ENCODE measurements at regions not wholly inside any gene's neighbourhood (a gene's known extent, or its start where the extent isn't known, plus 50 kb on each side); places are given as distances from the start of the nearest gene placed in this dataset.

- TF ChIP-seq ZFX (IDR thresholded peaks at IDR 0.05) (no peak), CTCF (conservative IDR thresholded peaks at IDR 0.05) (no peak)
- no peak overlapping the region for H3K27ac ChIP-seq
Observed at GRCh38 chr4:11216520-11216919, 212.2 kb downstream of the HS3ST1 start.

- TF ChIP-seq CTCF (conservative IDR thresholded peaks at IDR 0.05) (no peak), ZFX (IDR thresholded peaks at IDR 0.05) (no peak)
- no peak overlapping the region for H3K27ac ChIP-seq
Observed at GRCh38 chr4:11214281-11214680, 214.4 kb downstream of the HS3ST1 start.

- H3K27ac ChIP-seq = no peak overlapping the region
- no peak for TF ChIP-seq ZFX (IDR thresholded peaks at IDR 0.05)
- no peak for TF ChIP-seq CTCF (conservative IDR thresholded peaks at IDR 0.05)
Observed at GRCh38 chr4:11209826-11210225, 218.9 kb downstream of the HS3ST1 start.

GRCh38 chr4:11201256-11201655, 227.4 kb downstream of the HS3ST1 start:
- H3K27ac ChIP-seq = no peak overlapping the region
- no peak for TF ChIP-seq ZFX (IDR thresholded peaks at IDR 0.05)
- no peak for TF ChIP-seq CTCF (conservative IDR thresholded peaks at IDR 0.05)

- TF ChIP-seq CTCF (conservative IDR thresholded peaks at IDR 0.05) (no peak), ZFX (IDR thresholded peaks at IDR 0.05) (no peak)
Observed at GRCh38 chr4:11198516-11199305, 230.0 kb downstream of the HS3ST1 start.

GRCh38 chr4:11197631-11198341, 230.9 kb downstream of the HS3ST1 start:
- TF ChIP-seq CTCF (conservative IDR thresholded peaks at IDR 0.05) (no peak), ZFX (IDR thresholded peaks at IDR 0.05) (no peak)

More at GRCh38 chr4:11198516-11199305, 230.0 kb downstream of the HS3ST1 start:
- H3K27ac ChIP-seq = no peak overlapping the region

GRCh38 chr4:11196927-11197522, 231.7 kb downstream of the HS3ST1 start:
- no peak overlapping the region for H3K27ac ChIP-seq
- TF ChIP-seq CTCF (conservative IDR thresholded peaks at IDR 0.05) (no peak), ZFX (IDR thresholded peaks at IDR 0.05) (no peak)

More at GRCh38 chr4:11197631-11198341, 230.9 kb downstream of the HS3ST1 start:
- H3K27ac ChIP-seq = no peak overlapping the region
